Caki2 (cell line): ENCODE measurements at regions not wholly inside any gene's neighbourhood (a gene's known extent, or its start where the extent isn't known, plus 50 kb on each side); places are given as distances from the start of the nearest gene placed in this dataset.

Experiments
- DNase-seq: peaks from one replicate; pipeline ENCODE4 v3.0.0-alpha.2; 2015; ENCODE audit warnings: low read depth
- in situ Hi-C: cut with HindIII; loops from 2 replicates; pipeline ENCODE4 v1.10.0; 2016; ENCODE audit warnings: low sequenced_read_pairs, low pct_unique_long_range_greater_than_20kb, mixed read lengths

GRCh38 chr5:66234241-66234640 lies 90.1 kb downstream of the SREK1 start:
- no peak for DNase-seq
- in situ Hi-C loops, result no loop called here

- no peak for DNase-seq
- in situ Hi-C loops, result no loop called here
Observed at GRCh38 chr5:66238435-66238834, 94.3 kb downstream of the SREK1 start.

GRCh38 chr5:66239034-66239433 lies 94.9 kb downstream of the SREK1 start:
- DNase-seq, result no peak
- in situ Hi-C loops, result no loop called here

GRCh38 chr5:66241136-66241825 lies 97.2 kb downstream of the SREK1 start:
- in situ Hi-C loops, result no loop called here
- no peak for DNase-seq

GRCh38 chr5:66242050-66242715 lies 98.1 kb downstream of the SREK1 start:
- in situ Hi-C loops, result no loop called here
- DNase-seq, result no peak

- DNase-seq, result no peak
- in situ Hi-C loops, result no loop called here
Observed at GRCh38 chr5:66246608-66247007, 102.5 kb downstream of the SREK1 start.

- no peak for DNase-seq
Observed at GRCh38 chr5:66247176-66247960, 103.3 kb downstream of the SREK1 start.

GRCh38 chr5:66248874-66249273 lies 104.8 kb downstream of the SREK1 start:
- in situ Hi-C loops, result no loop called here
- no peak for DNase-seq

More at GRCh38 chr5:66247176-66247960, 103.3 kb downstream of the SREK1 start:
- in situ Hi-C loops, result no loop called here

- in situ Hi-C loops, result no loop called here
- DNase-seq, result no peak
Observed at GRCh38 chr5:66249920-66250319, 105.8 kb downstream of the SREK1 start.

GRCh38 chr5:66252849-66253248 lies 108.7 kb downstream of the SREK1 start:
- no peak for DNase-seq
- in situ Hi-C loops, result no loop called here

GRCh38 chr5:66255714-66256113 lies 111.6 kb downstream of the SREK1 start:
- no peak for DNase-seq
- in situ Hi-C loops, result no loop called here

GRCh38 chr5:66273121-66273520 lies 129.0 kb downstream of the SREK1 start:
- in situ Hi-C loops, result no loop called here
- DNase-seq, result no peak

GRCh38 chr5:66276986-66277385 lies 132.9 kb downstream of the SREK1 start:
- in situ Hi-C loops, result no loop called here
- DNase-seq, result no peak

- DNase-seq, result no peak
- in situ Hi-C loops, result no loop called here
Observed at GRCh38 chr5:66277981-66278380, 133.9 kb downstream of the SREK1 start.

- in situ Hi-C loops, result no loop called here
- no peak for DNase-seq
Observed at GRCh38 chr5:66281294-66281693, 137.2 kb downstream of the SREK1 start.

- no peak for DNase-seq
- in situ Hi-C loops, result no loop called here
Observed at GRCh38 chr5:66284588-66285342, 140.7 kb downstream of the SREK1 start.

- no peak for DNase-seq
Observed at GRCh38 chr5:66285343-66285922, 141.3 kb downstream of the SREK1 start.

GRCh38 chr5:66291771-66292170 lies 147.7 kb downstream of the SREK1 start:
- no peak for DNase-seq
- in situ Hi-C loops, result no loop called here

More at GRCh38 chr5:66285343-66285922, 141.3 kb downstream of the SREK1 start:
- in situ Hi-C loops, result no loop called here
